Heart left ventricle (tissue), 13 donors: ENCODE measurements at regions not wholly inside any gene's neighbourhood (a gene's known extent, or its start where the extent isn't known, plus 50 kb on each side); places are given as distances from the start of the nearest gene placed in this dataset.

Source experiments
- CTCF ChIP-seq, 12 donors: fragments of 200-600 bp; sonication (generic) in 4 of 12; IDR thresholded peaks; one replicate each; pipeline versions ENCODE4 v1.5.0 to v1.8.0; 2018 to 2022; ENCODE audit warnings: antibody characterized with exemption in 12 of 12, mild to moderate bottlenecking in 5 of 12
- POLR2A ChIP-seq, 2 donors: fragments of 450-650 bp; IDR thresholded peaks; one replicate each; pipeline ENCODE4 v1.6.1; 2017; ENCODE audit warnings: antibody characterized with exemption in 2 of 2, mild to moderate bottlenecking in 2 of 2, moderate library complexity in 2 of 2
- donor health status: ischemic (EF 13 %, LVEDD 7.1; RV severe dilation, severe dysfunction).
- donor health status: DM: no; HTN: yes; CAD: no.
- donor health status: DM: no; HTN: no; CAD: no.
- donor health status: ischemic (EF 25% LVEDD 6.9; RV normal size, moderate dysfunction).
- donor health status: ischemic (EF 25% LVEDD 5.7; RV mildly dilated, moderate dysfunction).
- donor health status: ischemic (EF 35%, LVEDD 5.7; RV mildly dilated, moderate dysfunction).
- donor health status: nonischemic (EF 11% LVEDD 7.7; RV severe dilation, severe dysfunction).
- donor health status: DM: yes; HTN: yes; CAD: no.
- donor health status: PGD.
- donor health status: ischemic (EF 29% LVEDD 5.4; RV normal size, mild dysfunction).
- donor health status: nonischemic (EF 23%, LVEDD 6.1; RV moderate dilation, normal function).

- TF ChIP-seq CTCF (IDR thresholded peaks at IDR 0.05): no peak
- TF ChIP-seq POLR2A (IDR thresholded peaks at IDR 0.05): no peak
These were observed 167.7 kb downstream of the VRK1 start for GRCh38 chr14:96964726-96965415.
